ENCODE measurements at regions not wholly inside any gene's neighbourhood (a gene's known extent, or its start where the extent isn't known, plus 50 kb on each side); places are given as distances from the start of the nearest gene placed in this dataset.

DNA sequence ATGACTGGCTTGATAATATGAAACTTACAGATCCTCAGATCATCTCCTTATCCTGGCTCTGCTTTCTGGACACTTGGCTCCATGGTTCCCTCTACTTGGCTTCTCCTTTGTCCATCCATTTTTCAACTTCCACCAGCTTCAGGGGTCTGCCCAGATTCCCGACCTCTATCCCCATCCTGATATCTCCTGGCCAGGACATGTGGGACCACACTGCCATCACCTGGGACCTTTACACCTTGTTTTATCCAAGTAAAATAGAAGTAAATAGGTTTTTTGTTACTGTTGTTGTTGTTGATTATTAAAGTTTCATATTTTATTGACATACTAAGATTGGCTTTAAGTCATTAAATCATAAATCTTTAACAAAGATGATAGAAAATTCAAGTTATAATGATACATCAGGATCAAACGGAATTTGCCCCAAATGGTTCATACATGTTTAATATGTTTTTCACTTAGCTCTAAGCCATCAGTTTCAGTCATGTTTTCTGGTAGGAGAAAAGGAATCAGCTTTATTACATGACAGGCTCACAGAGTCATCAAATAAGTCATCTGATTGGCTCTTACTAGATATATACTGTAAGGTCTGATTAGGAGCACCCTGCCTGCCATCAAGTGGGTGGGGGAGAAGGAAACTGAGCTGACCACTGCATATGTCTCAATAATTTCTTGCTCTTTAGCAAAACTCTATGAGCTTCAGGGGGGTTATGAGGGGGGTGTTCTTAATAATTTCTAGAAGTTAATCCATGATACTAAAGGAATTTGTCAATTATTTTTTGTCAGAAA is 111.5 kb upstream of the AHR start:
- no peaks in the 10 kb centered on the region for H3K36me3 Mint-ChIP-seq
- no peaks in the 10 kb centered on the region for H3K27me3 ChIP-seq (ENCODE audit: control insufficient read depth, insufficient read depth, low read length)
- H3K27ac Mint-ChIP-seq: no peak overlapping the region
- no peaks in the 10 kb centered on the region for H3K4me1 Mint-ChIP-seq
- H3K4me3 ChIP-seq (ENCODE audit: low read length): no peak overlapping the region
- H3K4me3 Mint-ChIP-seq: no peak overlapping the region
- WGBS (ENCODE audit: insufficient coverage): 92% methylated on average over 1 of the region's 2 CpGs
- H3K4me1 ChIP-seq (ENCODE audit: control insufficient read depth, insufficient read depth, low read length): no peaks in the 10 kb centered on the region
- intact Hi-C loops (cut with micrococcal nuclease): no loop called here
- ATAC-seq: no peak
- no peaks in the 10 kb centered on the region for H3K36me3 ChIP-seq (ENCODE audit: control insufficient read depth, insufficient read depth, low read length)
- H3K9me3 ChIP-seq (ENCODE audit: control insufficient read depth, insufficient read depth, low read length): no peaks in the 10 kb centered on the region
- TF ChIP-seq, protein P1, sequence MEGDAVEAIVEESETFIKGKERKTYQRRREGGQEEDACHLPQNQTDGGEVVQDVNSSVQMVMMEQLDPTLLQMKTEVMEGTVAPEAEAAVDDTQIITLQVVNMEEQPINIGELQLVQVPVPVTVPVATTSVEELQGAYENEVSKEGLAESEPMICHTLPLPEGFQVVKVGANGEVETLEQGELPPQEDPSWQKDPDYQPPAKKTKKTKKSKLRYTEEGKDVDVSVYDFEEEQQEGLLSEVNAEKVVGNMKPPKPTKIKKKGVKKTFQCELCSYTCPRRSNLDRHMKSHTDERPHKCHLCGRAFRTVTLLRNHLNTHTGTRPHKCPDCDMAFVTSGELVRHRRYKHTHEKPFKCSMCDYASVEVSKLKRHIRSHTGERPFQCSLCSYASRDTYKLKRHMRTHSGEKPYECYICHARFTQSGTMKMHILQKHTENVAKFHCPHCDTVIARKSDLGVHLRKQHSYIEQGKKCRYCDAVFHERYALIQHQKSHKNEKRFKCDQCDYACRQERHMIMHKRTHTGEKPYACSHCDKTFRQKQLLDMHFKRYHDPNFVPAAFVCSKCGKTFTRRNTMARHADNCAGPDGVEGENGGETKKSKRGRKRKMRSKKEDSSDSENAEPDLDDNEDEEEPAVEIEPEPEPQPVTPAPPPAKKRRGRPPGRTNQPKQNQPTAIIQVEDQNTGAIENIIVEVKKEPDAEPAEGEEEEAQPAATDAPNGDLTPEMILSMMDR (IDR thresholded peaks at IDR 0.05): no peak
- DNase-seq: no peak
- no peak overlapping the region for H3K27ac ChIP-seq (ENCODE audit: low read length)
- H3K27me3 Mint-ChIP-seq (ENCODE audit: low read depth in 2 of 2): peaks cover 3 to 4% of the 10 kb centered on the region in 2 donors
- H3K9me3 Mint-ChIP-seq: no peaks in the 10 kb centered on the region

DNA sequence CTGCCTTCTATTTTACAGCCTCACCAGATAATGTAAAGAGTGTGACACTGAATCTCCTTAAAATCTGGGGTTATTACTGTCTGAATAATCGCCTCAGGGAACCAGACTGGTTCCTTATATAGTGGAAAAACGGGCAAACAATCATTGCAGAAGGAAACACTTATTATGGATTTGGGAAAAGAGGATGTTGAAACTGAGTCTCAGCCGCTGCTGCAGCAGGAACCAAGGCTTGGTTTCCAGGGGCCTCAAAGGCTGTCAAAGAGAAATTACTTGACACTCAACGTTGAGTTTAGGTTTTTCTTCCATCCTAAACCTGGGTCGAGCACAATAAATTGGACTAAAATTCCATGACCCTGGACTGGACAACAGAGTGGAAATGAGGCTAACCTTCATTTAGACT is 103.8 kb upstream of the AHR start:
- ATAC-seq: no peak
- DNase-seq: no peak
- no peaks in the 10 kb centered on the region for H3K9me3 ChIP-seq (ENCODE audit: control insufficient read depth, insufficient read depth, low read length)
- no peaks in the 10 kb centered on the region for H3K36me3 ChIP-seq (ENCODE audit: control insufficient read depth, insufficient read depth, low read length)
- 57% methylated on average over 5 of the region's 5 CpGs for WGBS (ENCODE audit: insufficient coverage)
- H3K27me3 Mint-ChIP-seq (ENCODE audit: low read depth in 2 of 2): peaks cover 0 to 2% of the 10 kb centered on the region in 2 donors
- H3K4me3 ChIP-seq (ENCODE audit: low read length): no peak overlapping the region
- no peaks in the 10 kb centered on the region for H3K27me3 ChIP-seq (ENCODE audit: control insufficient read depth, insufficient read depth, low read length)
- H3K4me1 ChIP-seq (ENCODE audit: control insufficient read depth, insufficient read depth, low read length): no peaks in the 10 kb centered on the region
- H3K9me3 Mint-ChIP-seq: no peaks in the 10 kb centered on the region
- no peak overlapping the region for H3K4me3 Mint-ChIP-seq
- no peak overlapping the region for H3K27ac ChIP-seq (ENCODE audit: low read length)
- TF ChIP-seq, protein P1 (IDR thresholded peaks at IDR 0.05): no peak
- peaks cover 4% of the 10 kb centered on the region in 2 donors for H3K4me1 Mint-ChIP-seq
- H3K36me3 Mint-ChIP-seq: no peaks in the 10 kb centered on the region
- intact Hi-C loops (cut with micrococcal nuclease): loop anchor here (5.0 kb wide), 1 partner anchor 38 kb away; no protein-coding TSS in a partner anchor
- H3K27ac Mint-ChIP-seq: no peak overlapping the region

DNA sequence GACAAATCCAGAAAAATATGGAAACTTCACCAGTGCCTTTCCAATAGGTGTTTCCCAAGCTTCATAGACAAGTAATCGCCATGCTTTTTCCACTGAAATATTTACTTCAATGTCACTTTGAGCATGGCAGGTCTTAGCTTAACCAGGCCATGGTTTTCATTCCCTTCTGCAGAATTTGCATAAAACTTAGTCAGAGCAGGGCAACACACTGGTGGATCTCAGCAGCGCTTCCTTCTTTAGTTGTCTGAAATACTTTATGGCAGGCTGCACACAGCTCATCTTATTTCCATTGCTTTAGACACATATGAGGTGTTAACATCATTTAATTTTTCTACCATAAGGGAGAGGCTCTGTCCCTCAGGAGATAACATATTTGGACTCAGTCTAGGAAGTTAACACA is 102.9 kb upstream of the AHR start:
- intact Hi-C loops (cut with micrococcal nuclease): no loop called here
- Histone ChIP-seq H3K4me3 (ENCODE audit: low read length) (no peak overlapping the region), H3K27me3 (ENCODE audit: control insufficient read depth, insufficient read depth, low read length) (no peaks in the 10 kb centered on the region), H3K9me3 (ENCODE audit: control insufficient read depth, insufficient read depth, low read length) (no peaks in the 10 kb centered on the region), H3K27ac (ENCODE audit: low read length) (no peak overlapping the region), H3K36me3 (ENCODE audit: control insufficient read depth, insufficient read depth, low read length) (no peaks in the 10 kb centered on the region), H3K4me1 (ENCODE audit: control insufficient read depth, insufficient read depth, low read length) (no peaks in the 10 kb centered on the region)
- ATAC-seq (no peak), DNase-seq (no peak)
- WGBS (ENCODE audit: insufficient coverage): 86% methylated on average over 2 of the region's 2 CpGs
- Mint-ChIP-seq H3K36me3 (no peaks in the 10 kb centered on the region), H3K27me3 (ENCODE audit: low read depth in 2 of 2) (no peaks in the 10 kb centered on the region), H3K4me3 (no peak overlapping the region), H3K9me3 (no peaks in the 10 kb centered on the region), H3K4me1 (peaks cover 4% of the 10 kb centered on the region in 2 donors), H3K27ac (no peak overlapping the region)
- TF ChIP-seq, protein P1 (IDR thresholded peaks at IDR 0.05): no peak

DNA sequence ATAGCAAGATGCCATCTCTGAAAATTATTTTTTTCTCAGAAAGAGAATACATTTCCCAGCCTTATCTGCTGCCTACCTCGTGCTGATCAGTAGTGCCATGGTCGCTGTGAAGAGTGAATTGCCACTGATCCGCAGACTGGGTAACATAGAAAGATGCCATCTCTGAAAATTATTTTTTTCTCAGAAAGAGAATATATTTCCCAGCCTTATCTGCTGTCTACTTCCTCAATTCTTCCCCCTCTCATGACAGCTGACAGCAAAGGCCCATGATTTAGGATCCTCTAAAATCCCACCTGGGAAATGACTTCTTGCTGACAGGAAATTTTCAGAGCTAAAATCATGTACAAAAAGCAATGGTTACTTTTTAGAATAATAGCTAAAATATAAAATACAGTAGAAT is 92.5 kb upstream of the AHR start:
- Mint-ChIP-seq H3K36me3 (no peaks in the 10 kb centered on the region), H3K4me3 (no peak overlapping the region), H3K4me1 (no peaks in the 10 kb centered on the region), H3K27ac (no peak overlapping the region), H3K27me3 (ENCODE audit: low read depth in 2 of 2) (peaks cover 0 to 14% of the 10 kb centered on the region in 2 donors), H3K9me3 (no peaks in the 10 kb centered on the region)
- Histone ChIP-seq H3K9me3 (ENCODE audit: control insufficient read depth, insufficient read depth, low read length) (no peaks in the 10 kb centered on the region), H3K4me1 (ENCODE audit: control insufficient read depth, insufficient read depth, low read length) (no peaks in the 10 kb centered on the region), H3K27ac (ENCODE audit: low read length) (no peak overlapping the region), H3K36me3 (ENCODE audit: control insufficient read depth, insufficient read depth, low read length) (no peaks in the 10 kb centered on the region), H3K27me3 (ENCODE audit: control insufficient read depth, insufficient read depth, low read length) (no peaks in the 10 kb centered on the region), H3K4me3 (ENCODE audit: low read length) (no peak overlapping the region)
- DNase-seq: no peak
- TF ChIP-seq, protein P1 (IDR thresholded peaks at IDR 0.05): no peak
- ATAC-seq: peak in 1 of 3 donors; percentile 66
- WGBS (ENCODE audit: insufficient coverage): 43% methylated on average over 3 of the region's 3 CpGs
- intact Hi-C loops (cut with micrococcal nuclease): no loop called here
